Gastroesophageal sphincter (tissue), 4 donors: ENCODE measurements at regions not wholly inside any gene's neighbourhood (a gene's known extent, or its start where the extent isn't known, plus 50 kb on each side); places are given as distances from the start of the nearest gene placed in this dataset.

Experiments used
- ATAC-seq: fragments of 150-250 bp; one replicate; pipeline ENCODE4 v1.9.1; 2016; ENCODE audit warnings: mild to moderate bottlenecking, moderate library complexity
- H3K27ac ChIP-seq, 4 donors: fragments of 200-600 bp; sonication (generic) in 3 of 4; 1 replicate in 3 of 4; 2 replicates in 1 of 4; pipeline ENCODE4 v1.5.1; 2016 to 2019
- H3K27me3 ChIP-seq: fragments of 200-600 bp; sonication (generic); one replicate; pipeline ENCODE4 v1.5.1; 2019
- H3K36me3 ChIP-seq, 2 donors: fragments of 200-600 bp; sonication (generic); one replicate each; pipeline ENCODE4 v1.5.1; 2019; ENCODE audit warnings: control low read depth in 1 of 2
- H3K4me1 ChIP-seq, 3 donors: fragments of 200-600 bp; sonication (generic); 1 replicate in 2 of 3; 2 replicates in 1 of 3; pipeline ENCODE4 v1.5.1; 2016 to 2019; ENCODE audit warnings: control low read depth in 2 of 3
- H3K4me3 ChIP-seq, 2 donors: fragments of 200-600 bp; sonication (generic); one replicate each; pipeline ENCODE4 v1.5.1; 2019; ENCODE audit warnings: mild to moderate bottlenecking in 1 of 2, moderate library complexity in 1 of 2
- H3K9me3 ChIP-seq, 3 donors: fragments of 200-600 bp; sonication (generic); one replicate each; pipeline ENCODE4 v1.5.1; 2017 to 2019; ENCODE audit warnings: control low read depth in 2 of 3
- EP300 ChIP-seq: sonication (generic); formaldehyde crosslinking; IDR thresholded peaks from one replicate; pipeline ENCODE4 v1.6.1; 2017; ENCODE audit warnings: antibody characterized with exemption, mild to moderate bottlenecking
- POLR2A ChIP-seq, 2 donors: fragments of 450-650 bp; IDR thresholded peaks; one replicate each; pipeline ENCODE4 v1.6.1; 2017; ENCODE audit warnings: antibody characterized with exemption in 2 of 2, mild to moderate bottlenecking in 2 of 2, moderate library complexity in 1 of 2
- POLR2AphosphoS5 ChIP-seq: sonication (generic); formaldehyde crosslinking; IDR thresholded peaks from one replicate; pipeline ENCODE4 v1.6.1; 2017; ENCODE audit warnings: antibody characterized with exemption
- WGBS, 2 donors: methylation state at CpG; one replicate each; pipeline ENCODE4 v1.1.5; 2018; ENCODE audit warnings: low coverage in 1 of 2; 5-methylcytosine and 5-hydroxymethylcytosine counted together
- TF ChIP-seq, protein P1 (sequence below), 4 experiments: fragments of 200-600 bp in 2 of 4; fragments of 450-650 bp in 2 of 4; sonication (generic) in 1 of 4; IDR thresholded peaks; one replicate each; pipeline ENCODE4 v1.5.1; 2017 to 2019; ENCODE audit warnings: antibody characterized with exemption in 4 of 4, mild to moderate bottlenecking in 2 of 4, moderate library complexity in 2 of 4

DNA sequence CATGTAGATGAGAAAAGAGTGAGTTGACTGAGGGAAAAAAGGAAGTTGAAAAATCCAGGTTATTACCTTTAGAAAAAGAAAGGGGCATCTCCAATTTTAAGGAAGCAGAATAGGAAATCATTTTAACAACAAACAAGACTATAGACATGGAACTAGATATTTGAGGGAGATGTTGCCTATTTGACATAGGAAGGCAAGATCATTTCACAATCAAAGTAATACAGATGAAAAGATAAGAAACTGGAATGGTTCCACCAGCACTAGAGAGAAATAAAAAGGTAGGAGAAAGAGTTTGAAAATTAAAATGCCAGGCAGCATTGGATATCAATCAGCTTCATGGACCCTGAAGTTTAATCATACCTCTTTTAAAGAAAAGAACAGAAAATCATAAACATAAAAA lies 881.0 kb upstream of the MGAT4C start:
- H3K27me3 ChIP-seq, result no peaks in the 10 kb centered on the region
- H3K4me1 ChIP-seq, result peaks cover 0 to 6% (median 0%) of the 10 kb centered on the region in 3 donors
- H3K4me3 ChIP-seq, result no peak overlapping the region
- no peaks in the 10 kb centered on the region for H3K9me3 ChIP-seq
- ATAC-seq, result no peak
- TF ChIP-seq EP300, result no peak
- TF ChIP-seq, protein P1, sequence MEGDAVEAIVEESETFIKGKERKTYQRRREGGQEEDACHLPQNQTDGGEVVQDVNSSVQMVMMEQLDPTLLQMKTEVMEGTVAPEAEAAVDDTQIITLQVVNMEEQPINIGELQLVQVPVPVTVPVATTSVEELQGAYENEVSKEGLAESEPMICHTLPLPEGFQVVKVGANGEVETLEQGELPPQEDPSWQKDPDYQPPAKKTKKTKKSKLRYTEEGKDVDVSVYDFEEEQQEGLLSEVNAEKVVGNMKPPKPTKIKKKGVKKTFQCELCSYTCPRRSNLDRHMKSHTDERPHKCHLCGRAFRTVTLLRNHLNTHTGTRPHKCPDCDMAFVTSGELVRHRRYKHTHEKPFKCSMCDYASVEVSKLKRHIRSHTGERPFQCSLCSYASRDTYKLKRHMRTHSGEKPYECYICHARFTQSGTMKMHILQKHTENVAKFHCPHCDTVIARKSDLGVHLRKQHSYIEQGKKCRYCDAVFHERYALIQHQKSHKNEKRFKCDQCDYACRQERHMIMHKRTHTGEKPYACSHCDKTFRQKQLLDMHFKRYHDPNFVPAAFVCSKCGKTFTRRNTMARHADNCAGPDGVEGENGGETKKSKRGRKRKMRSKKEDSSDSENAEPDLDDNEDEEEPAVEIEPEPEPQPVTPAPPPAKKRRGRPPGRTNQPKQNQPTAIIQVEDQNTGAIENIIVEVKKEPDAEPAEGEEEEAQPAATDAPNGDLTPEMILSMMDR (IDR thresholded peaks at IDR 0.05), result no peak
- TF ChIP-seq POLR2AphosphoS5, result no peak
- no peak for TF ChIP-seq POLR2A (IDR thresholded peaks at IDR 0.05)
- no peaks in the 10 kb centered on the region for H3K36me3 ChIP-seq
- H3K27ac ChIP-seq, result no peak overlapping the region

DNA sequence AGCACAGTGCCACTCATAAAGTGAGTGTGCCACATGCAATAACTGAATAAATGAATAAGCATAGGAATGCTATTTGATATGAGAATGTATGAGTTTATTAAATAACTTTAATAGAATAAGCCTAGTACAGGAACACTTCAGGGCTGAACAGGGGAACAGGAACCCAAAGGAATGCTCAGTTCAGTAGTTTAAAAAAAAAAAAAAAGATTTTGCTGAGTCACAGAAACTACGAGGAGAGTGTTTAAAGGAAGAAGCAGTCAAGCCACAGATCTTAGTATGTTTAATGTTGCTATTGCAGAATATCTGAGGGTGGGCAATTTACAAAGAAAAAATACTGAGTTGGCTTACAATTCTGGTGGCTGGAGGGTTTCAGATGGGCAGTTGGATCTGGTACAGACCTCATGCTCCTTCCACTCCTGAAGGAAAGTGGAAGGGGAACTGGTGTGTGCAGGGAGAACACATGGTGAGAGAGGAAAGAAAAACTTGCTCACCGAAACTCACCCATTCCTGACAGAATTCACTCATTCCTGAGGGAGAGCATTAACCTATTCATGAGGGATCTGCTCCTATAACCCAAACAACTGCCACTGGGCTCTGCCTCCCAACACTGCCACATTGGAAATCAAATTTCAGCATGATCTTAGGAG lies 880.3 kb upstream of the MGAT4C start:
- Histone ChIP-seq H3K9me3 (no peaks in the 10 kb centered on the region), H3K4me3 (no peak overlapping the region), H3K27ac (no peak overlapping the region), H3K4me1 (peaks cover 0 to 6% (median 0%) of the 10 kb centered on the region in 3 donors), H3K36me3 (no peaks in the 10 kb centered on the region), H3K27me3 (no peaks in the 10 kb centered on the region)
- ATAC-seq, result no peak
- 0 to 52% methylated on average over 1 to 2 of the region's 2 CpGs for WGBS, 2 donors
- no peak for TF ChIP-seq POLR2A (IDR thresholded peaks at IDR 0.05)
- TF ChIP-seq, protein P1 (IDR thresholded peaks at IDR 0.05), result no peak

DNA sequence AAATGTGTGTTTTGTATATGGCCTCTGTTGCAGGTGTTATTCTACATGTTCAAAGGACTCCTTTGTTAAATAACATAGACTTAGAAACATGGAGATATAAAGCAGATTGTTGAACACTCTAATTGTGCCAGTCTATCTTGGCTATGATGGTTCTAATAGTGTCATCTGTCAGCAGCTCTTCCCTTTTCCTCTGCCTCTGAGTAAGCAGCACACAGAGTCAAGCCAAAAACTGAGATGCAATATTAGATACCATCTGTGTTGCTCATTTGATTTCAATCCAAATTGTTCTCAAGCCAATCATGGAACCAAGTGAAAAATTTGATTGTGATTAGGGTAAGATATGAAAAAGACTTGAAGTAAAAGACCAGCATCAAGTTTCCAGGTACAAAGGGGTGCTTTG lies 871.1 kb upstream of the MGAT4C start:
- no peak overlapping the region for H3K27ac ChIP-seq
- ATAC-seq, result no peak

DNA sequence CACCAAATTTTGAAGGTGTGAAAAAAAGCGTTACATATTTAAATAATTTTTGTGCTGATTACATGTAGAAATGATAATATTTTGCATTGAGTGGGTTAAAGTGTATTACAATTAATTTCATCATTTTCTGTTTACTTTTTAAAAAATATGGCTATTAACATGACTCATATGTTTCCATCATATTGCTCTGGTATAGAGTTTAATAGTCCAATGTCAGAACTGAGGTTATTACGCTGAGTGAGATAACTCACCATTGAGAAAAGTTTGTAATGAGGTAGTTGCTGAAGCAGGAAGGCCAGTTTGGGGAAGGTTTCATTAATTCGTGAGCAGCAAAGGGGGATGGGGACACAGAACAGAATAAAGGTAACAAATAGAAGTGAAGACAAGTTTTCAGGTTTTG lies 865.7 kb upstream of the MGAT4C start:
- H3K4me1 ChIP-seq, result no peaks in the 10 kb centered on the region
- no peak overlapping the region for H3K27ac ChIP-seq
- H3K36me3 ChIP-seq, result no peaks in the 10 kb centered on the region
- H3K27me3 ChIP-seq, result no peaks in the 10 kb centered on the region
- TF ChIP-seq, protein P1 (IDR thresholded peaks at IDR 0.05), result no peak
- TF ChIP-seq EP300, result no peak
- TF ChIP-seq POLR2A (IDR thresholded peaks at IDR 0.05), result no peak
- TF ChIP-seq POLR2AphosphoS5, result no peak
- H3K4me3 ChIP-seq, result no peak overlapping the region
- ATAC-seq, result no peak
- H3K9me3 ChIP-seq, result no peaks in the 10 kb centered on the region
- 70 to 73% methylated on average over 3 of the region's 3 CpGs for WGBS, 2 donors

More for the DNA sequence above, 871.1 kb upstream of the MGAT4C start:
- H3K4me1 ChIP-seq, result no peaks in the 10 kb centered on the region
- no peak for TF ChIP-seq EP300
- no peak for TF ChIP-seq POLR2A (IDR thresholded peaks at IDR 0.05)
- TF ChIP-seq POLR2AphosphoS5, result no peak
- TF ChIP-seq, protein P1 (IDR thresholded peaks at IDR 0.05), result no peak
- H3K9me3 ChIP-seq, result no peaks in the 10 kb centered on the region
- H3K27me3 ChIP-seq, result no peaks in the 10 kb centered on the region
- H3K4me3 ChIP-seq, result no peak overlapping the region
- no peaks in the 10 kb centered on the region for H3K36me3 ChIP-seq

DNA sequence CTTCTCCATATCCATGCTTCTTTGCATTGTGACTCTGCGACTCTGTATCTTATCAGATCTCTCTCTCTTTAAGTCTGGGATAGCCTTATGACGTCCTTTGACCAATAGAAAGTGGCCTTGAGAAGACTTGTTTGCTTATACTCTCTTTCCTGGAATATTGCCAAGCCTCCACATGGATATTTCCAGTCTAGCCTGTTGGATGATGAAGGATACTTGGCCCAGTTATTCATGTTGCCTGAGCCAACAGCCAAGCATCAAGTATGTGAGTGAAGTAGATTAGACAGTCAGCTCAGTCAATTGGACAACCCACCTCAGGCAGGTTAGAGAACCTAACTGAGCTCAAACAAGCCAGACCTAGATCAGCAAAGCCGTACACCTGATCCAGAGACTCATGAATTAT lies 864.2 kb upstream of the MGAT4C start:
- TF ChIP-seq POLR2AphosphoS5 (no peak), EP300 (no peak), POLR2A (IDR thresholded peaks at IDR 0.05) (no peak)
- TF ChIP-seq, protein P1 (IDR thresholded peaks at IDR 0.05), result no peak
- no peak for ATAC-seq
- 46 to 61% methylated on average over 2 to 3 of the region's 3 CpGs for WGBS, 2 donors

More for the DNA sequence above, 864.2 kb upstream of the MGAT4C start:
- Histone ChIP-seq H3K27ac (no peak overlapping the region), H3K4me3 (no peak overlapping the region), H3K27me3 (no peaks in the 10 kb centered on the region), H3K4me1 (no peaks in the 10 kb centered on the region), H3K9me3 (no peaks in the 10 kb centered on the region), H3K36me3 (no peaks in the 10 kb centered on the region)
